ENCODE measurements at regions not wholly inside any gene's neighbourhood (a gene's known extent, or its start where the extent isn't known, plus 50 kb on each side); places are given as distances from the start of the nearest gene placed in this dataset.
"Not testable (repeated sequence)": the region's sequence is repeated elsewhere in the genome, so short reads cannot be mapped to it uniquely, and the experiment has no call there.

- no peak overlapping the region for H3K4me3 ChIP-seq
- 19 to 77% (median 65%) methylated on average over 3 to 6 of the region's 6 CpGs; no CpG with 5 or more reads in 1 of the 10 experiments for WGBS, 10 experiments
- ATAC-seq (replicated peaks in 6 of 8) = peak in 6 of 8 experiments; percentile 78 to 93 (median 83)
- peaks cover 12 to 40% of the 10 kb centered on the region in 2 donors for H3K4me1 ChIP-seq (replicated peaks in 1 of 2)
- in situ Hi-C loops (cut with MboI; ENCODE audit: low pct_unique_long_range_greater_than_20kb in 2 of 9, low sequenced_read_pairs in 9 of 9, unreplicated experiment in 9 of 9) = no loop called here
- peak overlapping the region in 1 of 2 donors; percentile 10 for H3K27ac ChIP-seq
Observed at GRCh38 chr2:163987175-163987940, 251.6 kb upstream of the FIGN start.

- peak in 5 of 8 experiments; percentile 38 to 84 (median 76) for ATAC-seq (replicated peaks in 6 of 8)
- peaks cover 12 to 28% of the 10 kb centered on the region in 2 donors for H3K4me1 ChIP-seq (replicated peaks in 1 of 2)
Observed at GRCh38 chr2:163984986-163985385, 249.2 kb upstream of the FIGN start.

GRCh38 chr2:163983911-163984310 lies 248.1 kb upstream of the FIGN start:
- no peak overlapping the region for H3K27ac ChIP-seq
- peaks cover 12 to 25% of the 10 kb centered on the region in 2 donors for H3K4me1 ChIP-seq (replicated peaks in 1 of 2)
- in situ Hi-C loops (cut with MboI; ENCODE audit: low pct_unique_long_range_greater_than_20kb in 2 of 9, low sequenced_read_pairs in 9 of 9, unreplicated experiment in 9 of 9) = no loop called here
- 14 to 100% (median 91%) methylated on average over 1 to 2 of the region's 2 CpGs; no CpG with 5 or more reads in 4 of the 10 experiments for WGBS, 10 experiments
- H3K4me3 ChIP-seq = no peak overlapping the region
- ATAC-seq (replicated peaks in 6 of 8) = no peak

More at GRCh38 chr2:163984986-163985385, 249.2 kb upstream of the FIGN start:
- in situ Hi-C loops (cut with MboI; ENCODE audit: low pct_unique_long_range_greater_than_20kb in 2 of 9, low sequenced_read_pairs in 9 of 9, unreplicated experiment in 9 of 9) = no loop called here
- no peak overlapping the region for H3K27ac ChIP-seq
- 23 to 82% (median 51%) methylated on average over 2 to 4 of the region's 4 CpGs for WGBS, 10 experiments
- no peak overlapping the region for H3K4me3 ChIP-seq

GRCh38 chr2:163982938-163983337 lies 247.1 kb upstream of the FIGN start:
- H3K4me3 ChIP-seq = no peak overlapping the region
- no peak for ATAC-seq (replicated peaks in 6 of 8)
- no peak overlapping the region for H3K27ac ChIP-seq
- in situ Hi-C loops (cut with MboI; ENCODE audit: low pct_unique_long_range_greater_than_20kb in 2 of 9, low sequenced_read_pairs in 9 of 9, unreplicated experiment in 9 of 9) = no loop called here
- peaks cover 9 to 17% of the 10 kb centered on the region in 2 donors for H3K4me1 ChIP-seq (replicated peaks in 1 of 2)

GRCh38 chr2:163974766-163975165 lies 239.0 kb upstream of the FIGN start:
- ATAC-seq (replicated peaks in 6 of 8) = peak in 5 of 8 experiments; percentile 35 to 68 (median 55)
- Histone ChIP-seq H3K4me3 (no peak overlapping the region), H3K27ac (no peak overlapping the region), H3K4me1 (replicated peaks in 1 of 2) (peaks cover 0 to 15% of the 10 kb centered on the region in 2 donors)
- WGBS, 10 experiments = 22 to 100% (median 73%) methylated on average over 1 of the region's 1 CpG; no CpG with 5 or more reads in 4 of the 10 experiments
- in situ Hi-C loops (cut with MboI; ENCODE audit: low pct_unique_long_range_greater_than_20kb in 2 of 9, low sequenced_read_pairs in 9 of 9, unreplicated experiment in 9 of 9) = no loop called here

- Histone ChIP-seq H3K4me3 (no peak overlapping the region), H3K4me1 (replicated peaks in 1 of 2) (peaks cover 0 to 19% of the 10 kb centered on the region in 2 donors), H3K27ac (no peak overlapping the region)
- in situ Hi-C loops (cut with MboI; ENCODE audit: low pct_unique_long_range_greater_than_20kb in 2 of 9, low sequenced_read_pairs in 9 of 9, unreplicated experiment in 9 of 9) = no loop called here
- ATAC-seq (replicated peaks in 6 of 8) = no peak
- 17 to 100% (median 87%) methylated on average over 1 to 4 of the region's 4 CpGs; no CpG with 5 or more reads in 1 of the 10 experiments for WGBS, 10 experiments
Observed at GRCh38 chr2:163970058-163970813, 234.4 kb upstream of the FIGN start.

GRCh38 chr2:163964278-163964677 lies 228.5 kb upstream of the FIGN start:
- WGBS, 10 experiments = 54 to 100% (median 85%) methylated on average over 1 to 6 of the region's 6 CpGs; no CpG with 5 or more reads in 2 of the 10 experiments
- H3K4me3 ChIP-seq; H3K27ac ChIP-seq; in situ Hi-C loops (cut with MboI; ENCODE audit: low pct_unique_long_range_greater_than_20kb in 2 of 9, low sequenced_read_pairs in 9 of 9, unreplicated experiment in 9 of 9); ATAC-seq (replicated peaks in 6 of 8); H3K4me1 ChIP-seq (replicated peaks in 1 of 2): not testable (repeated sequence)

- WGBS, 10 experiments = 74 to 100% (median 92%) methylated on average over 1 to 5 of the region's 5 CpGs
- Histone ChIP-seq H3K27ac (no peak overlapping the region), H3K4me1 (replicated peaks in 1 of 2) (no peaks in the 10 kb centered on the region), H3K4me3 (no peak overlapping the region)
- in situ Hi-C loops (cut with MboI; ENCODE audit: low pct_unique_long_range_greater_than_20kb in 2 of 9, low sequenced_read_pairs in 9 of 9, unreplicated experiment in 9 of 9) = no loop called here
- ATAC-seq (replicated peaks in 6 of 8) = no peak
Observed at GRCh38 chr2:163953390-163953907, 217.6 kb upstream of the FIGN start.

- Histone ChIP-seq H3K27ac (no peak overlapping the region), H3K4me3 (no peak overlapping the region), H3K4me1 (replicated peaks in 1 of 2) (no peaks in the 10 kb centered on the region)
- in situ Hi-C loops (cut with MboI; ENCODE audit: low pct_unique_long_range_greater_than_20kb in 2 of 9, low sequenced_read_pairs in 9 of 9, unreplicated experiment in 9 of 9) = no loop called here
- no peak for ATAC-seq (replicated peaks in 6 of 8)
Observed at GRCh38 chr2:163951312-163951711, 215.5 kb upstream of the FIGN start.

GRCh38 chr2:163949693-163950092 lies 213.9 kb upstream of the FIGN start:
- no peak overlapping the region for H3K4me3 ChIP-seq
- peaks cover 0 to 3% of the 10 kb centered on the region in 2 donors for H3K4me1 ChIP-seq (replicated peaks in 1 of 2)
- ATAC-seq (replicated peaks in 6 of 8) = peak in 2 of 8 experiments; percentile 55 to 82
- in situ Hi-C loops (cut with MboI; ENCODE audit: low pct_unique_long_range_greater_than_20kb in 2 of 9, low sequenced_read_pairs in 9 of 9, unreplicated experiment in 9 of 9) = no loop called here
- no peak overlapping the region for H3K27ac ChIP-seq

- Histone ChIP-seq H3K27ac (no peak overlapping the region), H3K4me1 (replicated peaks in 1 of 2) (peaks cover 5 to 20% of the 10 kb centered on the region in 2 donors), H3K4me3 (no peak overlapping the region)
- ATAC-seq (replicated peaks in 6 of 8) = peak in 4 of 8 experiments; percentile 28 to 65 (median 33)
- 33 to 80% (median 64%) methylated on average over 2 to 4 of the region's 4 CpGs for WGBS, 10 experiments
- in situ Hi-C loops (cut with MboI; ENCODE audit: low pct_unique_long_range_greater_than_20kb in 2 of 9, low sequenced_read_pairs in 9 of 9, unreplicated experiment in 9 of 9) = no loop called here
Observed at GRCh38 chr2:163944347-163944737, 208.5 kb upstream of the FIGN start.

GRCh38 chr2:163943403-163944346 lies 207.9 kb upstream of the FIGN start:
- Histone ChIP-seq H3K27ac (no peak overlapping the region), H3K4me1 (replicated peaks in 1 of 2) (peaks cover 5 to 20% of the 10 kb centered on the region in 2 donors), H3K4me3 (no peak overlapping the region)
- peak in 5 of 8 experiments; percentile 23 to 64 (median 53) for ATAC-seq (replicated peaks in 6 of 8)
- whole genome bisulfite sequencing, 10 experiments = 52 to 84% (median 68%) methylated on average over 5 to 9 of the region's 9 CpGs
- in situ Hi-C loops (cut with MboI; ENCODE audit: low pct_unique_long_range_greater_than_20kb in 2 of 9, low sequenced_read_pairs in 9 of 9, unreplicated experiment in 9 of 9) = no loop called here

All from motor neuron (in vitro differentiated cells).